Colonic mucosa (tissue), 4 donors: ENCODE measurements at regions not wholly inside any gene's neighbourhood (a gene's known extent, or its start where the extent isn't known, plus 50 kb on each side); places are given as distances from the start of the nearest gene placed in this dataset.

Experiments
- DNase-seq: peaks from one replicate; pipeline ENCODE4 v3.0.0-alpha.2; 2020
- H3K27ac ChIP-seq: fragments of 200-600 bp; one replicate; pipeline ENCODE4 v1.8.0; 2021
- H3K27me3 ChIP-seq: fragments of 200-600 bp; one replicate; pipeline ENCODE4 v1.8.0; 2021
- H3K36me3 ChIP-seq: fragments of 200-600 bp; one replicate; pipeline ENCODE4 v1.8.0; 2021
- H3K4me1 ChIP-seq: fragments of 200-600 bp; one replicate; pipeline ENCODE4 v1.8.0; 2021; ENCODE audit warnings: mild to moderate bottlenecking
- H3K4me3 ChIP-seq: fragments of 200-600 bp; one replicate; pipeline ENCODE4 v1.8.0; 2021
- H3K9ac ChIP-seq, 2 donors: one replicate each; pipeline ENCODE4 v1.7.0; 2013; ENCODE audit warnings: control low read depth in 2 of 2, low read depth in 2 of 2, low read length in 2 of 2
- H3K9me3 ChIP-seq: fragments of 200-600 bp; one replicate; pipeline ENCODE4 v1.8.0; 2021
- intact Hi-C: fragments of 100-400 bp; cut with DNase I; formaldehyde crosslinking; loops from one replicate; pipeline ENCODE4 v1.14.1; 2022
- TF ChIP-seq, protein P1 (sequence below): fragments of 200-600 bp; IDR thresholded peaks from one replicate; pipeline ENCODE4 v1.8.0; 2022; ENCODE audit warnings: antibody characterized with exemption, mild to moderate bottlenecking
- donor health status: healthy.
- donor health status: DM: no; HTN: no; CAD: no.
- donor health status: DM: no; HTN: no; CAD: no.

- DNase-seq, result no peak
- no peaks in the 10 kb centered on the region for H3K36me3 ChIP-seq
- H3K4me3 ChIP-seq, result no peak overlapping the region
- H3K27ac ChIP-seq, result no peak overlapping the region
- no peaks in the 10 kb centered on the region for H3K4me1 ChIP-seq
- H3K27me3 ChIP-seq, result no peaks in the 10 kb centered on the region
- TF ChIP-seq, protein P1, sequence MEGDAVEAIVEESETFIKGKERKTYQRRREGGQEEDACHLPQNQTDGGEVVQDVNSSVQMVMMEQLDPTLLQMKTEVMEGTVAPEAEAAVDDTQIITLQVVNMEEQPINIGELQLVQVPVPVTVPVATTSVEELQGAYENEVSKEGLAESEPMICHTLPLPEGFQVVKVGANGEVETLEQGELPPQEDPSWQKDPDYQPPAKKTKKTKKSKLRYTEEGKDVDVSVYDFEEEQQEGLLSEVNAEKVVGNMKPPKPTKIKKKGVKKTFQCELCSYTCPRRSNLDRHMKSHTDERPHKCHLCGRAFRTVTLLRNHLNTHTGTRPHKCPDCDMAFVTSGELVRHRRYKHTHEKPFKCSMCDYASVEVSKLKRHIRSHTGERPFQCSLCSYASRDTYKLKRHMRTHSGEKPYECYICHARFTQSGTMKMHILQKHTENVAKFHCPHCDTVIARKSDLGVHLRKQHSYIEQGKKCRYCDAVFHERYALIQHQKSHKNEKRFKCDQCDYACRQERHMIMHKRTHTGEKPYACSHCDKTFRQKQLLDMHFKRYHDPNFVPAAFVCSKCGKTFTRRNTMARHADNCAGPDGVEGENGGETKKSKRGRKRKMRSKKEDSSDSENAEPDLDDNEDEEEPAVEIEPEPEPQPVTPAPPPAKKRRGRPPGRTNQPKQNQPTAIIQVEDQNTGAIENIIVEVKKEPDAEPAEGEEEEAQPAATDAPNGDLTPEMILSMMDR, result no peak
- H3K9ac ChIP-seq, result no peak overlapping the region
- no peaks in the 10 kb centered on the region for H3K9me3 ChIP-seq
- intact Hi-C loops, result no loop called here
These were observed 340.0 kb upstream of the GALNTL6 start for GRCh38 chr4:171473155-171473554.

DNA sequence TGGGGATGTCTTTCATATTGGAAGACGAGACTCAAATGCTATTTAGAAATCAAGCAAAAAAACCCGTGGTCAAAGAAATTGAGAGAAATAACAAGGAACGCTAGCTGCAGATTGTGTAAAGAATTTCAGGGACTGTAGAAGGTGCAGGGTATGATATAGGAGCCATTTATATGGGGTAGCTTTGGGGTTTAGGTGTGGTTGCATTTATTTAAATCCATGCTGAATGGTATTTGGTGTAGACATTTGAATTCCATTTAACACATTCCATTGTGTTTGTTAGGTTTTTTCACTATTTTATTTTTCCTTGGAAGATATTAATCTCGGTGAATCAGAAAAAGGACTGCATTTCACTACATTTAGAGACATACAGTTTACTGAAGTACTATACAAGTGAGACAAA is 341.0 kb upstream of the GALNTL6 start:
- DNase-seq, result no peak
- intact Hi-C loops, result no loop called here
- Histone ChIP-seq H3K9me3 (no peaks in the 10 kb centered on the region), H3K27ac (no peak overlapping the region), H3K4me1 (no peaks in the 10 kb centered on the region), H3K27me3 (no peaks in the 10 kb centered on the region), H3K36me3 (no peaks in the 10 kb centered on the region), H3K9ac (no peak overlapping the region), H3K4me3 (no peak overlapping the region)
- TF ChIP-seq, protein P1, result no peak

DNA sequence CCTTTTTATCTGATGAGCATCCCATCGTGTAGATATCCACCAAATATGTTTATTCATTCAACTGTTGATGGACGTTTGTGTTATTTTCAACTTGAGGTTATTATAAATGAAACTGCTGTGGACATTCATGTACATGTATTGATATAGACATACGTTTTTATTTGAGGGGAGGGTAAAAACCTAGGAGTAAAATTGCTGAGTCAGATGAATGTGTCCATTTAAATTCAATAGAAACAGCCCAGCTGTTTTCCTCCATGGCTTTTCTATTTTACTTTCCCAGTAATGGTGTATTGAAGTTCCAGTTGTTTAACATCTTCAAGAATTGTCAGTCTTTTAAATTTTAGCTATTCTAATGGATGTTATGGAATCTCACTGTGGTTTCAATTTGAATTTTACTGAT is 348.7 kb upstream of the GALNTL6 start:
- no peaks in the 10 kb centered on the region for H3K36me3 ChIP-seq

DNA sequence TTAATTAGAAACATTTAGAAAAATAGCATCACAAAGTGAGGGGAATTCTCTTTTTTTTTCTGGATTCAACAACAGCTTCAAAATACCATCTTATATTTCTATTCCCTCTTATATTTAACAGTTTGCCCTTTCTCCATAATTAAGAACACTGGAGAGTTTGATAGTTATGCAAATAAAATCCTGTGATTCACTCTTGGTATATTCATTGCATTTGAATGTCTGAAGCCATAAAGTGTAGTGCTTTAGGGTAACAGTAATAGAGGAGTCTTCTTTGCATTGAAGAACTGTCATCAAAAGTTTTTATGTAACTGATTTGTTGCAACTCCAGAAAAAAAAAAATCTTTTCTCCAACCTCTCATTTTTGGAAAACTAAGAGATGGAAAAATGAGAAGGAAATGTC is 352.0 kb upstream of the GALNTL6 start:
- H3K9ac ChIP-seq, result no peak overlapping the region
- H3K27ac ChIP-seq, result no peak overlapping the region
- no peaks in the 10 kb centered on the region for H3K4me1 ChIP-seq
- intact Hi-C loops, result no loop called here
- no peaks in the 10 kb centered on the region for H3K36me3 ChIP-seq
- DNase-seq, result no peak
- no peak overlapping the region for H3K4me3 ChIP-seq
- TF ChIP-seq, protein P1, result no peak
- no peaks in the 10 kb centered on the region for H3K27me3 ChIP-seq
- H3K9me3 ChIP-seq, result no peaks in the 10 kb centered on the region

More for the DNA sequence above, 348.7 kb upstream of the GALNTL6 start:
- H3K27ac ChIP-seq, result no peak overlapping the region
- H3K4me1 ChIP-seq, result no peaks in the 10 kb centered on the region
- H3K27me3 ChIP-seq, result no peaks in the 10 kb centered on the region
- no peak for DNase-seq
- intact Hi-C loops, result no loop called here
- H3K9ac ChIP-seq, result no peak overlapping the region
- TF ChIP-seq, protein P1, result no peak
- no peak overlapping the region for H3K4me3 ChIP-seq
- H3K9me3 ChIP-seq, result no peaks in the 10 kb centered on the region

GRCh38 chr4:171448919-171449481 is 364.2 kb upstream of the GALNTL6 start:
- Histone ChIP-seq H3K4me1 (no peaks in the 10 kb centered on the region), H3K27me3 (no peaks in the 10 kb centered on the region), H3K9me3 (no peaks in the 10 kb centered on the region), H3K27ac (no peak overlapping the region), H3K9ac (no peak overlapping the region), H3K36me3 (no peaks in the 10 kb centered on the region), H3K4me3 (no peak overlapping the region)
- TF ChIP-seq, protein P1, result no peak
- no peak for DNase-seq
- intact Hi-C loops, result no loop called here
